Ovary (tissue), 3 donors: ENCODE measurements at regions not wholly inside any gene's neighbourhood (a gene's known extent, or its start where the extent isn't known, plus 50 kb on each side); places are given as distances from the start of the nearest gene placed in this dataset.

Experiments used
- CTCF ChIP-seq, 3 donors: fragments of 450-650 bp in 2 of 3; fragments of 200-600 bp in 1 of 3; IDR thresholded peaks; one replicate each; pipeline versions ENCODE4 v1.5.1 to v1.8.0; 2016 to 2022; ENCODE audit warnings: antibody characterized with exemption in 3 of 3, mild to moderate bottlenecking in 1 of 3
- EP300 ChIP-seq: sonication (generic); formaldehyde crosslinking; IDR thresholded peaks from one replicate; pipeline ENCODE4 v1.6.1; 2017; ENCODE audit warnings: antibody characterized with exemption
- POLR2A ChIP-seq: fragments of 450-650 bp; IDR thresholded peaks from one replicate; pipeline ENCODE4 v1.6.1; 2017; ENCODE audit warnings: antibody characterized with exemption, mild to moderate bottlenecking, moderate library complexity
- donor health status: DM: no; HTN: no; CAD: no.

DNA sequence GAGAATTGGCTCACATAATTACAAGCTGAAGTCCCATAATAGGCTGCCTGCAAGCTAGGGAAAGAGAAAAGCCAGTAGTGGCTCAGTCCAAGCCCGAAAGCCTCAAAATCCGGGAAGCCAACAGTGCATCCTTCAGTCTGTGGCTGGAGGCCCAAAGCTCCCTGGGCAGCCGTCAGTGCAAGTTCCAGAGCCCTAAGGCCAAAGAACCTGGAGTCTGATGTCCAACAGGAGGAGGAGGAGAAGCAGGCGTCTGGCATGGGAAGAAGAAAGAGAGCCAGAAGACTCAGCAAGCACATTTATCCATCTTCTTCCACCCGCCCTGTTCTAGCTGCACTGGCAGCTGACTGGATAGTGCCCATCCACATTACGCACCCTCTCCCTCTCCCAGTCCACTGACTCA lies 213.4 kb downstream of the GAS1 start:
- TF ChIP-seq POLR2A (no peak), CTCF (IDR thresholded peaks at IDR 0.05) (no peak), EP300 (no peak)
